Muscle layer of duodenum (tissue), 2 donors: ENCODE measurements at regions not wholly inside any gene's neighbourhood (a gene's known extent, or its start where the extent isn't known, plus 50 kb on each side); places are given as distances from the start of the nearest gene placed in this dataset.

Experiments used
- H3K27ac ChIP-seq: one replicate; pipeline ENCODE4 v1.7.0; 2013; ENCODE audit warnings: mild to moderate bottlenecking, low read length
- H3K27me3 ChIP-seq: one replicate; pipeline ENCODE4 v1.7.0; 2013; ENCODE audit warnings: low read depth, mild to moderate bottlenecking, control low read depth, low read length
- H3K36me3 ChIP-seq, 2 donors: one replicate each; pipeline ENCODE4 v1.7.0; 2013; ENCODE audit warnings: low read length in 2 of 2, control low read depth in 1 of 2, mild to moderate bottlenecking in 1 of 2; ENCODE audit not compliant: insufficient read depth in 2 of 2, control insufficient read depth in 1 of 2
- H3K4me1 ChIP-seq, 2 donors: one replicate each; pipeline ENCODE4 v1.7.0; 2013; ENCODE audit warnings: low read length in 2 of 2, mild to moderate bottlenecking in 2 of 2, control low read depth in 1 of 2, moderate library complexity in 1 of 2; ENCODE audit not compliant: insufficient read depth in 2 of 2, control insufficient read depth in 1 of 2
- H3K4me3 ChIP-seq, 2 donors: one replicate each; pipeline ENCODE4 v1.7.0; 2013; ENCODE audit warnings: low read length in 2 of 2, low read depth in 1 of 2, mild to moderate bottlenecking in 1 of 2
- H3K9me3 ChIP-seq, 2 donors: one replicate each; pipeline ENCODE4 v1.7.0; 2013; ENCODE audit warnings: low read length in 2 of 2, control low read depth in 1 of 2, mild to moderate bottlenecking in 1 of 2; ENCODE audit not compliant: control insufficient read depth in 1 of 2
- donor health status: healthy.

DNA sequence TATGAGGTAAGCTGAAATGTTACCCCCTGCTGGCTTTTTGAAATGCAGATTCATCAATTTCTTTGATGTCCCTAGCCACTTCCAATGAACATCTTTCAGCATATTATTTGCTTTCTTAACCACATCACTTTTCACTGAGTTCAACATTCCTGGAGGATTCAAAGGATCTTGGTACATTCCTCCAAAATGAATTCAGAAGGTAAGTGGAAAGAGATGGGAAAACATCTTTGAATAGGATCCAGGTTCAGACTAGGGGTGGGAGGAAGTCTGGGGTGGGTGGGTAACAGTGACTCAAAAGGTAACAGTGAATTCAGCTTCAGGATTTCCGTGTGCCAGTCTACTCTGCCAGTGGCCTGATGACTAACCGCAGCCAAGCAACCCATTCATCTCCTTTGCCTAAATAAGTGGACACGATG is 180.7 kb downstream of the ZC3H11B start:
- no peaks in the 10 kb centered on the region for H3K9me3 ChIP-seq
- no peak overlapping the region for H3K27ac ChIP-seq
- no peaks in the 10 kb centered on the region for H3K36me3 ChIP-seq
- no peak overlapping the region for H3K4me3 ChIP-seq
- H3K4me1 ChIP-seq: no peaks in the 10 kb centered on the region
- no peaks in the 10 kb centered on the region for H3K27me3 ChIP-seq

- H3K27ac ChIP-seq: no peak overlapping the region
- H3K36me3 ChIP-seq: no peaks in the 10 kb centered on the region
- H3K4me3 ChIP-seq: no peak overlapping the region
- no peaks in the 10 kb centered on the region for H3K9me3 ChIP-seq
- H3K27me3 ChIP-seq: no peaks in the 10 kb centered on the region
- no peaks in the 10 kb centered on the region for H3K4me1 ChIP-seq
Measured at GRCh38 chr1:219430419-219430818, 182.5 kb downstream of the ZC3H11B start.

GRCh38 chr1:219428651-219429050 is 184.3 kb downstream of the ZC3H11B start:
- Histone ChIP-seq H3K36me3 (no peaks in the 10 kb centered on the region), H3K9me3 (no peaks in the 10 kb centered on the region), H3K4me1 (no peaks in the 10 kb centered on the region), H3K27me3 (no peaks in the 10 kb centered on the region), H3K27ac (no peak overlapping the region), H3K4me3 (no peak overlapping the region)

GRCh38 chr1:219427989-219428388 is 184.9 kb downstream of the ZC3H11B start:
- Histone ChIP-seq H3K4me1 (no peaks in the 10 kb centered on the region), H3K27ac (no peak overlapping the region)

DNA sequence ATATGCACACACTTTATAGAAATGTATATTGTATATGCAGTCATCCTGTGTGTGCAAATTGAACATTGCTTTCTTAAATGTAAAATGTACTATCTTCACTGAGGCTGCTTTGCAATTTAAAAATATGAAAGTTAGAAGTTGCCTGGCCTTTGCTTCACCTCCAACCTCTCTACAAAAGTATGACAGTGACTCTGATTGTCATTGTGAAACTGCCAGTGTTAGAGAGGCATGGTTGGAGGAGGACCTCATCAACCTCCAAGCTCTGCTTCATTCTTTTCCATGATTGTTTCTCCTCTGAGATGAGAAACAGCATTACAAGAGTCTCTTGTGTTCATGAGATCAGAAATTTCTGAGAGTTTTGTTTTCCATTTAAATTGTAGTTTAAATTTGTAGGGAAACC is 185.5 kb downstream of the ZC3H11B start:
- Histone ChIP-seq H3K4me3 (no peak overlapping the region), H3K27me3 (no peaks in the 10 kb centered on the region), H3K9me3 (no peaks in the 10 kb centered on the region), H3K4me1 (no peaks in the 10 kb centered on the region), H3K27ac (no peak overlapping the region), H3K36me3 (no peaks in the 10 kb centered on the region)

More at GRCh38 chr1:219427989-219428388, 184.9 kb downstream of the ZC3H11B start:
- H3K4me3 ChIP-seq: no peak overlapping the region
- no peaks in the 10 kb centered on the region for H3K27me3 ChIP-seq
- no peaks in the 10 kb centered on the region for H3K36me3 ChIP-seq
- no peaks in the 10 kb centered on the region for H3K9me3 ChIP-seq

DNA sequence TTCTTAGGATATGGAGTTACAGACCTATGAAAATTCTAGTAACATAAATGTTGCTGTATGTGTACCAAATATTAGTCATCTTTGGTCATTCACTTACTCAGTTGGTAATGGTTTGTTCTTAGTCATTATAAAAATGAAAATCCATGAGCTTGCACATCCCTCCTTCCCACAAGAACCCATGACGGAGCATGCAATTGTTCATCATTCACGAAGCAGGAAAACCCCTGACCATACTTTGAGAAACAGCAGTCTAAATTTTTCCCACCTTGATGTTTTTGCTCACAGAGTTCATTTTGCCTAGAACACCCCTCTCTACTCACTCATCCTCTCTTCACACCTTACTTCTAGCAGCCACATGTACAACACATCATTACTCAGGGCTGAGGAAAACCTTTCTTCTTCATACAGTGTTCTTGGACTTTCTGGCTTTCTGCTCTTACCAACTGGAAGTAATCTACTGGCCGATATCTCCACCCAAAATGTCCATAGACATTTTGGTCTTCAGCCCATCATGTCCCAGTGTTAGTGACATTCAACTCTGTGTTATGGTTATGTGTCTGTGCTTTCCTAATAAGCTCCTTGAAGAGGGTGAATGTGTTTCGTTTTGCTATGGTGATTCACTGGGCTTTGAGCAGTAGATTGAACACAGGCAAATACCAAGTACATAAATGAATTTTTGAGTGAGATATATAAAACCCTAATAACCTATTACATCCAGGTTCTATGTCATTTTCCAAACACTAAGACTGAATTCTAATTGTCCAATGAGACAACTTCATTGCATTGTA is 189.9 kb downstream of the ZC3H11B start:
- Histone ChIP-seq H3K27me3 (no peaks in the 10 kb centered on the region), H3K36me3 (no peaks in the 10 kb centered on the region), H3K4me3 (no peak overlapping the region), H3K4me1 (no peaks in the 10 kb centered on the region), H3K27ac (no peak overlapping the region), H3K9me3 (no peaks in the 10 kb centered on the region)

DNA sequence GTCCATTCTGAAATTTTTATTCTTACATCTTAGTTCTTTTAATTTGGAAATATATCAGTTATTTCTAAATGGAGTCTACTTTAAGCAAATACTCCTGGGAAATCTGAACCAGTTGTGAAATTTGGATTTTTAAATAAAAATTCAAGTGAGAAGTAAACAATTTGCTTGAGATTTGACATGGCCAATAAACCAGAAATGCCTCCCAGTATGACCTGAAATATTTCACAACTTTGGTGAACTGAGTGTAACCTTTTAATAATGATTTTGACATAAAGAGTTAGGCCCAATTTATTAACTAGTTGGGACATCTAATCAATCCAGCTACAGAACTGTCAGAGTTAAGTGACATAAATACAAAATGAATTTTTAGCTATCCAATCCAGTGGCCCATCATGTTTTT is 192.0 kb downstream of the ZC3H11B start:
- no peaks in the 10 kb centered on the region for H3K9me3 ChIP-seq
- H3K27me3 ChIP-seq: no peaks in the 10 kb centered on the region
- H3K4me3 ChIP-seq: no peak overlapping the region
- H3K36me3 ChIP-seq: no peaks in the 10 kb centered on the region
- no peak overlapping the region for H3K27ac ChIP-seq
- H3K4me1 ChIP-seq: no peaks in the 10 kb centered on the region

DNA sequence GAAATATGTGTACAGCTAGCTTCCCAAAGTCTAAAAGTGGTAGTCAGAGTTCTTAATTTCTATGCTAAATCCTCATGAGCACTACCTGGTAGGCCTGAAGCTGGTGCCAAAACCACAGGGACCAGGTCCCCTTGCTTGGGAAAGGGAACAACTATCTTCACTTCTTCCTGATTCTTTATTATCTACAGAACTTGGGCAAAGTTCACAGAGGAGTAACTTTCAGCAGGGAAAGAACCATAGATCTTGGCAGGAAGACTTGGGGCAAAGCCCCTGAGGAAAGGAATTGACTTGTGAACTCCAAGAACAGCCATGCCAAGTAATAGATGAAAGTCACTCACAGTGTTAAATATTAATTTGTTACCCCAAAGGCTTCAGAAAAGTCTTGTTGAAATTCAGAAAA is 193.0 kb downstream of the ZC3H11B start:
- no peaks in the 10 kb centered on the region for H3K9me3 ChIP-seq
- no peak overlapping the region for H3K27ac ChIP-seq
- no peaks in the 10 kb centered on the region for H3K4me1 ChIP-seq
- no peaks in the 10 kb centered on the region for H3K36me3 ChIP-seq
- H3K4me3 ChIP-seq: no peak overlapping the region
- H3K27me3 ChIP-seq: no peaks in the 10 kb centered on the region

DNA sequence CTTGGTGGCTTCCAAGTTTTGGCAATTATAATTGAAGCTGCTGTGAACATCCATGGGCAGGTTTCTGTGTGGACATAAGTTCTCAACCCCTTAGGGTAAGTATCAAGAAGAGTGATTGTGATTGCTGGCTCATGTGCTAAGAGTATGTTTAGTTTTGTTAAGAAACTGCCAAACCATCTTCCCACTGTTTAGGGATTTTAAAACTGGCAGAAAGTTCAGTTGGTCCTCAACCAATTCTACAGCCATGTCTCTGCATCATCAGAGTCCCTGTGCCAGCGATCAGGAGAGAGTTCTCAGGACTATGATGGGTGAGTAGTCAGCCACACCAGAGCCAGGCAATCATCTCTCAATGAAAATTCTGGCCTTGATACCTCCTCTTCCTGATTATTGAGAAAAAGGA is 193.8 kb downstream of the ZC3H11B start:
- no peaks in the 10 kb centered on the region for H3K27me3 ChIP-seq

GRCh38 chr1:219417610-219418009 is 195.3 kb downstream of the ZC3H11B start:
- H3K4me3 ChIP-seq: no peak overlapping the region
- H3K9me3 ChIP-seq: no peaks in the 10 kb centered on the region
- H3K27me3 ChIP-seq: no peaks in the 10 kb centered on the region
- peaks cover 0 to 10% of the 10 kb centered on the region in 2 donors for H3K4me1 ChIP-seq
- H3K36me3 ChIP-seq: no peaks in the 10 kb centered on the region
- H3K27ac ChIP-seq: no peak overlapping the region

More for the DNA sequence above, 193.8 kb downstream of the ZC3H11B start:
- Histone ChIP-seq H3K36me3 (no peaks in the 10 kb centered on the region), H3K9me3 (no peaks in the 10 kb centered on the region), H3K4me3 (no peak overlapping the region), H3K27ac (no peak overlapping the region), H3K4me1 (peaks cover 0 to 1% of the 10 kb centered on the region in 2 donors)

DNA sequence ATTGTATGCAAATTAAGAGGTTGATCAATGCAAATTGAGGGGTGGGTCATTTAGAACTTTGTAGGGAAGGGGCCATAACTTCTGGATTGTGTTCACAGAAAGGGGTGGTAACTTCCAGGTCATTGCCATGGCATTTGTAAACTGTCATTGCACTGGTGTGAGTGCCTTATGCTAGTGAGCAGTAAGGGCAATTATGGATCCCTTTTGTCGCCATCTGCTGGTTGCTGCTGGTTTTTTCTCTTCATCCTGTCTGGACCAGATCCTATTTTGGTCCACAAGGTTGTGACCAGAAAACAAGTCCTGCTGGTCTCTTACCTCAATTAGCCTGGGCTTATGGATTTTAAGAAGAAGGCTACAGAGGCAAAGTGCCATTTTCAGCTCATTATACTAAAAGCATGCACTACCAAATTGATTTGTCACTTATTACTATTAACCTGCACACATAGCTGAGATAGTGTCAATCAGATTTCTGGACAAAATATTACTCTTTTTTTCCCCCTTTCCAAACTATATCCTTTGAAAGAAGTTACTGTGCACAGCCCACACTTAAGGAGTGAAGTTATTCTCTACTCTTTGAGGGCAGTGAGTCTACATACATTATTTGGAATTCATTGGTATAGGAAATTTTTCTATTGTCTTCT is 196.2 kb downstream of the ZC3H11B start:
- Histone ChIP-seq H3K27me3 (no peaks in the 10 kb centered on the region), H3K27ac (no peak overlapping the region), H3K9me3 (no peaks in the 10 kb centered on the region), H3K36me3 (no peaks in the 10 kb centered on the region), H3K4me3 (no peak overlapping the region), H3K4me1 (peaks cover 0 to 10% of the 10 kb centered on the region in 2 donors)
